Fibroblast of lung (primary cell): ENCODE measurements at regions not wholly inside any gene's neighbourhood (a gene's known extent, or its start where the extent isn't known, plus 50 kb on each side); places are given as distances from the start of the nearest gene placed in this dataset.

Experiments
- CTCF ChIP-seq, 2 donors: IDR thresholded peaks in 1 of 2; conservative IDR thresholded peaks in 1 of 2; 1 replicate in 1 of 2; 2 replicates in 1 of 2; pipeline ENCODE4 v1.5.1; 2011 to 2012; ENCODE audit warnings: low read length in 2 of 2, control low read depth in 1 of 2, inconsistent platforms in 1 of 2, low read depth in 1 of 2, mild to moderate bottlenecking in 1 of 2
- EZH2 ChIP-seq: IDR thresholded peaks from 2 replicates; pipeline ENCODE4 v1.5.1; 2012; ENCODE audit warnings: low read length, control low read depth, mild to moderate bottlenecking; ENCODE audit errors: missing control alignments

DNA sequence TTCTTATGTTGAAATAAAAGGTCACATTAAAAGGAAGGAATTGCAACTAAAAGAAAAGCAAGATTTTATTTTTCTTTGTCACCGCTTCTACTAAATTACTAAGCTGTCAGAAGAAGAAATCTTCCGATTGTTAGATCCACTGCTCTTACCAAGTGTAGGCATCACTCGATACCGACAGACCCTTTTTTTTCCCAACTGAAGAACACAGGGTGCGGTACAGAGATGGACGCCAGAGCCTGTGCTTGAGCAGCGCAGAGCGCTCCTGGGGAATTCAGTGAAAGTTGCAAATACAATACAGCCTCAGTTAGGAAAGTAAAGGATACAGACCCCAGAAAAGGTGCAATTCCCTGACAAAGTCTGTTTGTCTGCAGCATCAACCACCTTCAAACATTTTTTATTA, 94.9 kb upstream of the WDR17 start:
- TF ChIP-seq CTCF (conservative IDR thresholded peaks at IDR 0.05 in 1 of 2, IDR thresholded peaks at IDR 0.05 in 1 of 2; ENCODE audit: low read depth in 1 of 2, low read length in 2 of 2): no peak
- no peak for TF ChIP-seq EZH2
